AG20443 (cell line): ENCODE measurements at regions not wholly inside any gene's neighbourhood (a gene's known extent, or its start where the extent isn't known, plus 50 kb on each side); places are given as distances from the start of the nearest gene placed in this dataset.
"Not testable (repeated sequence)": the region's sequence is repeated elsewhere in the genome, so short reads cannot be mapped to it uniquely, and the experiment has no call there.

ENCODE experiments used
- DNase-seq: peaks from one replicate; pipeline ENCODE4 v3.0.0; 2012; ENCODE audit warnings: low spot score, mixed read lengths

GRCh38 chr2:51329512-51329911, 297.6 kb upstream of the NRXN1 start:
- no peak for DNase-seq

DNA sequence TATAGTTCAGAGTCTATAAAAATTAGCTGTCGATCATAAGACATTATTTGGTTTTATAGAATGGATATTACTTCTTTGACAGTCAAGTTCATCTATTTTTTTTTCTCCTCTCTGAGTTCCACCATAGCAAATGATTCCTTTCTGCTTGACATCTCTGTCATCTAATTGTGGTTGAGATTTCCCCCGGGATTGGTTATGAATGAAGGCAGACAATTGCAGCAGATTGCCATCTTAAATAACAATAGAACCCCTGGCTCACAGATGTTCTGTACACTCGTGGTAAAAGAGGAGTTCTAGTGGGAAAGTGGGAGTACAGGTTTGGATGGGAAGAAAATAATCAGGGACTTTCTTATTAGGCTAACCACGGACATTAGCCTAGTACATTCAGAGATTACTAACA, 292.1 kb upstream of the NRXN1 start:
- no peak for DNase-seq

- DNase-seq, result no peak
These were observed 290.7 kb upstream of the NRXN1 start for GRCh38 chr2:51322613-51323012.

DNA sequence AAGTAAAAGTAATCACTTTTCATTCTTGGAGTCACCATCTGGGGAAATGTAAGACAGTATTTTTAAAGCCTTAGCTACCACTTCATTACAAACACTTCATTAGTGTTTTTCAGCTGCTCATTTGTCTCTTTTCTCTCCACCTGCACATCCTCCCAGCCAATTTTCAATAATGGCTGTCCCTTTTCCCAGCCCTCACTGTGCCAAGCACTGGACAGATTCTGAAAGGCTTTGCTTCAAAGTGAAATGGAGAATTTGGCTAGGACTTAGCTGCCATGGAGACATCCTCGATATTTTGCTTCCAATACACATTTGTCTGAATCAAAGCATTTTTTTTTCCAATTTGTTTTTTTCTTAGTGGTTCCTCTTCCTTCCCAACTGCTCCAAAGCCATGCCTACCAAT, 272.4 kb upstream of the NRXN1 start:
- DNase-seq, result no peak

DNA sequence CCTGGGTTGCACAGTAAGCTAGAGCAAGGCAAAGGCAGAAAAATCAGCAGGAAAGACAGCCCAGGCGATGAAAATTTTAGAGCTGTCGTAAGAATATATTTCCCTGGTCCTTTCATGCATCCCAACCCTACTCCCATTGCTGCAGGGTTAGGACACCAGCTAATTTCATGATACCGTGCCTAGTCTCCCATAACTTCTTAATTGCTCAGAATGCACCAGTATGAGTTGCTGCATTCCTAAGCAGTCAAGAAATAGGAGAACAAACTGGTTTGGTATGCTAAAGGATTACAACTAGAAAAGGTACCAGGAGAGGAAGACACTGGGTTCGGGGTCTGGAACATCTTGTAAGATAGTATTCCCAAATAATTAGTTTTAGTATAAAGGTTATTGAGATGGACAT, 269.4 kb upstream of the NRXN1 start:
- no peak for DNase-seq

GRCh38 chr2:51299370-51299769, 267.4 kb upstream of the NRXN1 start:
- DNase-seq, result no peak

DNA sequence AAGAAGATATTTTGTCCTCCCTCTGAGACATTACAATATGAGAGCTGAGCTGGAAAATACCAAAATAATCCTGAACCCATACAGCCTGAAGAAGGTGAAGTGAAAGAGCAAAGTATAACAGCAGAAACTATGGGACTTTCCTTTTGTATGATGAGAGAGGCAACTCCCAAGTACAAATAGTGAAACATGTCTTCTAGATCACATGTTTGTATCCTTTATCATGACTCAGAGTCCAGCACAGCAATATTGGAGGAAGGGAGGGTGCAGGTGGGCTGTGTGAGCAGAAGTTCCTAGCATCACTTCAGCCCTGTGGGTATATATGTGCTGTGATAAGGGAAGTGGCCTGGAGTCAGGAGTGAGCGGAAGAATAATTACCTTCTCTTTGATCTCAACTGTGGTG, 265.6 kb upstream of the NRXN1 start:
- no peak for DNase-seq

DNA sequence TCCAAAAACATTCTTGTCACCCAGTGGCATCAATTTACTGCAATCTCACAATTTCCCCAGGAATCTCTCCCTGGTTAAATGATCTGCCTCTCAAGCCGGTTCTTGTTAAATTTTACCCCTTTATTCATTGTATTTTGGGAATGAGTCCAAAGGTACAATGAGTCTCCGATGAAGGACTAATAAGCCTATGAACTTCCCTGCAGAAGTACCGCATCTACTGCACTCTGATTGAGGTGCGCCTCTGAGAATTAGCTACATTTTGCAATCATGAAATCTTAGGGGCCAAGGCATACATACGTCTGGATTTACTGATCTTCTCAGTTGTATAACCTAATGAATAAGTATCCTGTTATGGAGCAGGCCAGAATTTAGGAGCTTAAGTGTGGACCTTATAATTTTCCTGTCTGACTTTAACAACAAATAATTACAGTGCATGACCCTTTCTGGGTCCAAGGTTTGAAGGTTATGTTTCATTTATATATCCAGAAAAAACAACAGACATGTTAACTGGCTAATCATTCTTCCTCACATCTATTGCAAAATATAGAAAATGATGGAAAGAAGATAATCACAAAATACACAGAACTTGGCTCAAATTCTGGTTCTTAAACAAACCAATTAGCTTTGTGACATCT, 261.8 kb upstream of the NRXN1 start:
- no peak for DNase-seq

DNA sequence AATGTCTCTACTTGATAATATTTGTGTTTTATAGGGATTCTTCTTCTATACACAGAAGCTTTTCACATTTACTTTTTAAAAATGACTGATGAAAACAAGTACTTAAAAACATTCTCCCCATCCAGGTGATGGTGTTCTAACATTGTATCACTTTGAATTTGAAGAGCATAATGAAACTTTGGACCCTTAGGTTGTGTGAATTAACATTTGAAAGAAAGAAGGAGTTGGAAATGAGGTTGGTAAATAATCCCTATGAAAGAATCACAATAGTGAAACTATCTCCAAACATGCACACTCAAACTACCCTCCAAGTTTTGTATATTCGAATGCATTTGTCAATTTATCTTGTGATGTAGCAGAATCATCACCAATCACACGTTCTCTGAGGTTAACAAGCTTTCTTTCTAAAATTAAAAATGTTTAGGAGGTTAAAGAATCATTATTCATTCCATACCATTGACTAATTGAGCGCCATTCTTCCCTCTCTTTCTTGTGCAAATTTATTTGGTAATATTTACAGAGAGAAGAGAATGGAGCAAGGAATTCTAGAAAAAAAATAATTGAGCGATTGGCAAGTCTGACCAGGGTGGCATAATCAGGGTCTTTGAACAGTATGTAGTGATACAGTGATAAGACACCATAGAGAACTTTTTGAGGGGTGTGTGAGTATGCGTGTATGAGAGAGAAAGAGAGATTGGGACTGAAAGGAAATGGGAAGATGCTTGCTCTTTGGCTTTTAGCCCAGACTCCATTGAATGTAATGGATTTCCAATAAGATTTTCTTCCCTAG, 260.0 kb upstream of the NRXN1 start:
- DNase-seq, result no peak

GRCh38 chr2:51290725-51291124, 258.8 kb upstream of the NRXN1 start:
- DNase-seq, result no peak

GRCh38 chr2:51289045-51289444, 257.1 kb upstream of the NRXN1 start:
- DNase-seq, result no peak

DNA sequence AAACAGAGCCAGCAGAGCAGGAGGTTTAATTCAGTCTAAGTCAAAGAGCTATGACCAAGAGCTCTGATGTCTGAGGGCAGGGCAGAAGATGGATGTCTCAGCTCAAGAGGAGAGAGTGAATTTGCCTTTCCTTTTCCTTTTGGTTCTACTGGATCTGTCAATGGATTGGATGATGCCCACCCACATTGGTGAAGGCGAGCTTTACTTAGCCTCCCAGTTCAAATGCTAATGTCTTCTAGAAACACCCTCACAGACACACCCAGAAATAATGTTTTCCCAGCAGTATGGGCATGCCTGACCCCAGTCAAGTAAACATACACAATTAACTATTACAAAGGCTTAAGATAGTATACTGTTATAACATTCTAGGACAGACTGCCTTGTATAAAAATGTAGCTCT, 236.3 kb upstream of the NRXN1 start:
- no peak for DNase-seq

DNA sequence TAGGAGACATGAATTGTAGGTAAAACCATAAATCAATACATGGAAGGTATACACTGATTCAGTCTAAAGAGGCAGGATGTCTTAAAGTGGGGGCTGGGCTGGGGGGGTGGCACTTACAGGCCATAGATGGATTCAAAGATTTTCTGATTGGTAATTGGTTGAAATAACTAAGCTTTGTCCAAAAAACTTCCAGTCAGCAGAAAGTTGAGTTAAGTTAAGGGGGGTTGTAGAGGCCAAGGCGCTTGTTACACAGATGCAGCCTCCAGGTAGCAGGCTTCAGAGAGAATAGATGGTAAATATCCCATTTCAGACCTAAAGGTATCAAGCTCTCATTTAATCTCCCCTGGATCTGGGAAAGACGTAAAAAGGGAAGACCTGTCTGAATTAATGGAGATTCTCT, 233.6 kb upstream of the NRXN1 start:
- no peak for DNase-seq

GRCh38 chr2:51263951-51264350, 232.0 kb upstream of the NRXN1 start:
- DNase-seq, result no peak

DNA sequence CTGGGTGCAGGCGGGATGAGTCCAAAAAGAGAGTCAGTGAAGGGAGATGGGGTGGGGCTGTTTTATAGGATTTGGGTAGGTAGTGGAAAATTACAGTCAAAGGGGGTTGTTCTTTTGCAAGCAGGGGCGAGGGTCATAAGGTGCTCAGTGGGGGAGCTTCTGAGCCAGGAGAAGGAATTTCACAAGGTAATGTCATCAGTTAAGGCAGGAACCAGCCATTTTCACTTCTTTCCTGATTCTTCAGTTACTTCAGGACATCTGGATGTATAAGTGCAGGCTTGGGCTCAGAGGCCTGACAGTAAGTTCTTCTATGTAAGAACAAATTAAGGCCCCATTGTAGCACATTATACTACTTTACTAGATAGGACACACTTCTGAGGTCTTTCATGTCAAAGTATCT, 231.2 kb upstream of the NRXN1 start:
- DNase-seq, result not testable (repeated sequence)

- DNase-seq, result no peak
These were observed 226.4 kb upstream of the NRXN1 start for GRCh38 chr2:51258301-51258700.

DNA sequence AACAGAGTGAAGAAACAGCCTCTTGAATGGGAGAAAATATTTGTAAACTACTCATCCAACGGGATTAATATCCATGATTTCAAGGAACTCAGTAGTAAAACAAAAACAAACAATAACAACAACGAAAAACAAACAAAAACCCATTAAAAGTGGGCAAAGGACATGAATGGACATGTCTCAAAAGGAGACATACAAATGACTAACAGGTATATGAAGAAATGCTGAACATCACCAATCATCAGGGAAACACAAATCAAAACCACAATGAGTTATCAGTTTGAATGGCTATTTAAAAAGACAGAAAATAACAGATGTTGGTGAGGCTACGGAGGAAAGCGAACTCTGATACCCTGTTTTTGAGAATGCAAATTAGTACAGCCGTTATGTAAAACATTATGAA, 224.8 kb upstream of the NRXN1 start:
- DNase-seq, result no peak

- DNase-seq, result no peak
These were observed 219.4 kb upstream of the NRXN1 start for GRCh38 chr2:51251356-51251755.

DNA sequence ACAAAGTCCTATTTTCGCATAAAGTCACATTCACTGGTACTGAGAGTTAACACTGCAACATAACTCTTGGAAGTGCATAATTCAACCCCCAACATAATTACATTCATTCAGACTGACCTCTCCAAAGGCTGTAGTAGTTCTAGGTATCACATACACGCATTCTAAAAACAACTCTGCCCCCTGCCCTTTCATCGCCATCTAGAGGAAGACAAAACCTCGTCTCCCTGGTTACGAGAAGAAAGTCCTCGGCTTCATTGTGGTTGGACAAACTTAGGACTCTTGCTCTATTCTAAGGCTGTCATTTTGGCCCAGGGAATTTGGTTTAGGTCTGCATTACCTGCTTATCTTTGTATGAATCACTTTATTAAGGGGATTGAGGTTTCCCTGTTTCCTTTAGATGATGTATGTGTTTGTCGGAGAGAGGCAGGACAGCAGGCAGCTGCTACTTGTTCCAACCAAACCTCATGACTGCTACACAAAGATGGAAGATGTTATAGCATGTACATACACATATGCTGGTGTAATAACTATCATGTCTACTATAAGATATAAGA, 215.4 kb upstream of the NRXN1 start:
- DNase-seq, result no peak

DNA sequence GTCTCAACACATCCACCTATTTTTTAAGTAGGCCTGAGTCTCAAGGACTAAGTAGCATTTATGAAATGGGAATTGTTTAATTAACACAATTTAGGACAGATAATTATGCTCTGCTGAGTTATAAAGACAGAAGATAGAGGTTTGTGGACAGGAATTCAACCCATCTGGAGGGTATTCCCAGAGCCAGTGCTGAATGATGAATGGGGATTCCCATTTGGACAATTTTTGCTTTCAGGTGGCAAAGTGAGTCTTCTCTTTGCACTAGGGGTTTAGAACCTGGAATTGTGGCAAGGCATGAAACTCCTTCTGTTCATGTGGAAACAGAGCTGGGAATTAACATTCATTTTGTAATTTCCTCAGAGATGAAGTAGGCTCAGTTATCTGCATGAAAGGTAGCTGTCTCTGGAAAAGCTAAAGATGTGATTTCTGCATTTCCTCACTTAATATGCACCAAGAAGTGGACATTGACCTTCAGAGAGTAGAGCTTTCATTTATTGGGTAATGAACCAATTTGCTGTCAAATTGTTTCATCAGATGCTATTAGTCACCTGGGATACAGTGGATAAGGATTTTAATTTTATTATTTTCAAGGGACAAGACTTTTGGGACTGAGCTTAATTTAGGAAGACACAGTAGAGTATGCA, 212.1 kb upstream of the NRXN1 start:
- no peak for DNase-seq

GRCh38 chr2:51237626-51238271, 205.8 kb upstream of the NRXN1 start:
- DNase-seq, result no peak

- DNase-seq, result no peak
These were observed 200.1 kb upstream of the NRXN1 start for GRCh38 chr2:51232027-51232426.

DNA sequence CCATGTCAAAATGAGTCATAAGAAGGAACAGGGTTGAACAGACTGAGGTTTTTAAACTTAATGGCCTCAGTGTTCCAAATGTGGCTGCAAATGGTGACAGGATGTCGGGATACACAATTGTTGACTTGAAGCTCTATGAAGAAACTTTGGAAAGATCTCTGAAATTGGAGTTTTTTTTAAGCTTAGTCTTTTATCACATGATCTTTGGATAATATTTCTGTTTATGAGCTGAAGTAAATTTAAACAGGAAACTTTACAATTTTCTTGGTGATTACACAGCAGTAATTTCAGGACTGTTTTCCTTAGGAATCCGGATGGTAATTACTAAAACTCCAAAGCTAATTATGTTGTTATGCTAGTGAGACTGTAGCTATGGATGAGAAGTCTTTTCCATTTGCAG, 199.1 kb upstream of the NRXN1 start:
- DNase-seq, result no peak
